Heart left ventricle (tissue), 13 donors: ENCODE measurements at regions not wholly inside any gene's neighbourhood (a gene's known extent, or its start where the extent isn't known, plus 50 kb on each side); places are given as distances from the start of the nearest gene placed in this dataset.

Experiments
- POLR2A ChIP-seq, 2 donors: fragments of 450-650 bp; IDR thresholded peaks; one replicate each; pipeline ENCODE4 v1.6.1; 2017; ENCODE audit warnings: antibody characterized with exemption in 2 of 2, mild to moderate bottlenecking in 2 of 2, moderate library complexity in 2 of 2
- TF ChIP-seq, protein P1 (sequence below), 12 donors: fragments of 200-600 bp; sonication (generic) in 4 of 12; IDR thresholded peaks; one replicate each; pipeline versions ENCODE4 v1.5.0 to v1.8.0; 2018 to 2022; ENCODE audit warnings: antibody characterized with exemption in 12 of 12, mild to moderate bottlenecking in 5 of 12
- donor health status: ischemic (EF 13 %, LVEDD 7.1; RV severe dilation, severe dysfunction).
- donor health status: DM: no; HTN: yes; CAD: no.
- donor health status: DM: no; HTN: no; CAD: no.
- donor health status: ischemic (EF 25% LVEDD 6.9; RV normal size, moderate dysfunction).
- donor health status: ischemic (EF 25% LVEDD 5.7; RV mildly dilated, moderate dysfunction).
- donor health status: ischemic (EF 35%, LVEDD 5.7; RV mildly dilated, moderate dysfunction).
- donor health status: nonischemic (EF 11% LVEDD 7.7; RV severe dilation, severe dysfunction).
- donor health status: DM: yes; HTN: yes; CAD: no.
- donor health status: PGD.
- donor health status: ischemic (EF 29% LVEDD 5.4; RV normal size, mild dysfunction).
- donor health status: nonischemic (EF 23%, LVEDD 6.1; RV moderate dilation, normal function).

DNA sequence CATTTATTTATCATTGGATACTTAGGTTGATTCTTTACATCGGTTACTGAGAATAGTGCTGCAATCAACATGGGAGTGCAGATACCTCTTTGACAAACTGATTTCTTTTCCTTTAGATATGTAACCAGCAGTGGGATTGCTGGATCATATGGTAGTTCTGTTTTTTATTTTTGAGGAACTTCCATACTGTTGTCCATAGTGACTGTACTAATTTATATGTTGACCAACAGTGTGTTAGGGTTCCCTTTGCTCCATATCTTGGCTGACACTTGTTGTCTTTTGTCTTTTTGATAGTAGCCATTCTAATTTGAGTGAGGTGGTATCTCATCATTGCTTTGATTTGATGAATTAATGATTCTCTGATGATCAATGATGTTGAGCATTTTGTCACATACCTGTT is 137.3 kb upstream of the PITX1 start:
- TF ChIP-seq, protein P1, sequence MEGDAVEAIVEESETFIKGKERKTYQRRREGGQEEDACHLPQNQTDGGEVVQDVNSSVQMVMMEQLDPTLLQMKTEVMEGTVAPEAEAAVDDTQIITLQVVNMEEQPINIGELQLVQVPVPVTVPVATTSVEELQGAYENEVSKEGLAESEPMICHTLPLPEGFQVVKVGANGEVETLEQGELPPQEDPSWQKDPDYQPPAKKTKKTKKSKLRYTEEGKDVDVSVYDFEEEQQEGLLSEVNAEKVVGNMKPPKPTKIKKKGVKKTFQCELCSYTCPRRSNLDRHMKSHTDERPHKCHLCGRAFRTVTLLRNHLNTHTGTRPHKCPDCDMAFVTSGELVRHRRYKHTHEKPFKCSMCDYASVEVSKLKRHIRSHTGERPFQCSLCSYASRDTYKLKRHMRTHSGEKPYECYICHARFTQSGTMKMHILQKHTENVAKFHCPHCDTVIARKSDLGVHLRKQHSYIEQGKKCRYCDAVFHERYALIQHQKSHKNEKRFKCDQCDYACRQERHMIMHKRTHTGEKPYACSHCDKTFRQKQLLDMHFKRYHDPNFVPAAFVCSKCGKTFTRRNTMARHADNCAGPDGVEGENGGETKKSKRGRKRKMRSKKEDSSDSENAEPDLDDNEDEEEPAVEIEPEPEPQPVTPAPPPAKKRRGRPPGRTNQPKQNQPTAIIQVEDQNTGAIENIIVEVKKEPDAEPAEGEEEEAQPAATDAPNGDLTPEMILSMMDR (IDR thresholded peaks at IDR 0.05) = no peak
- no peak for TF ChIP-seq POLR2A (IDR thresholded peaks at IDR 0.05)
